CD4-positive, CD25-positive, alpha-beta regulatory T cell (primary cell): ENCODE measurements at regions not wholly inside any gene's neighbourhood (a gene's known extent, or its start where the extent isn't known, plus 50 kb on each side); places are given as distances from the start of the nearest gene placed in this dataset.
A peak's percentile ranks its signal among the peaks of the same experiment; 100 is the strongest.
"Not testable (repeated sequence)": the region's sequence is repeated elsewhere in the genome, so short reads cannot be mapped to it uniquely, and the experiment has no call there.

Source experiments
- ATAC-seq, 2 donors: fragments of 150-1000 bp; cut with Tn5 transposase; one replicate each; pipeline ENCODE4 v1.10.0; 2021; ENCODE audit warnings: low read depth in 2 of 2, moderate number of reproducible peaks in 2 of 2, moderate library complexity in 1 of 2
- DNase-seq, 3 donors: peaks; one replicate each; pipeline versions ENCODE4 v3.0.0 to v3.0.0-alpha.2; 2012 to 2022; ENCODE audit warnings: mixed read lengths in 1 of 3
- H3K27ac ChIP-seq: one replicate; pipeline ENCODE4 v1.7.0; 2013; ENCODE audit warnings: mild to moderate bottlenecking, low read length; ENCODE audit not compliant: insufficient read depth, poor library complexity, severe bottlenecking
- H3K27me3 ChIP-seq: one replicate; pipeline ENCODE4 v1.7.0; 2013; ENCODE audit warnings: low read length; ENCODE audit not compliant: control insufficient read depth, insufficient read depth
- H3K36me3 ChIP-seq: one replicate; pipeline ENCODE4 v1.7.0; 2013; ENCODE audit warnings: mild to moderate bottlenecking, low read length, moderate library complexity; ENCODE audit not compliant: control insufficient read depth, insufficient read depth
- H3K4me1 ChIP-seq: 2 replicates; pipeline ENCODE4 v1.7.0; 2013; ENCODE audit warnings: mild to moderate bottlenecking, low read length; ENCODE audit not compliant: insufficient read depth, control insufficient read depth, poor library complexity, severe bottlenecking
- H3K4me3 ChIP-seq: one replicate; pipeline ENCODE4 v1.7.0; 2013; ENCODE audit warnings: low read depth, mild to moderate bottlenecking, low read length, moderate library complexity
- H3K9me3 ChIP-seq, 2 experiments: 1 replicate in 1 of 2; 2 replicates in 1 of 2; pipeline ENCODE4 v1.7.0; 2013; ENCODE audit warnings: low read length in 2 of 2, mild to moderate bottlenecking in 1 of 2, moderate library complexity in 1 of 2; ENCODE audit not compliant: control insufficient read depth in 2 of 2
- H3K27ac Mint-ChIP-seq, 3 donors: one replicate each; pipeline ENCODE4 v1.8.0; 2020 to 2022; ENCODE audit warnings: mild to moderate bottlenecking in 3 of 3, mixed read lengths in 3 of 3, moderate library complexity in 2 of 3
- H3K27me3 Mint-ChIP-seq: one replicate; pipeline ENCODE4 v1.8.0; 2022; ENCODE audit warnings: mild to moderate bottlenecking, mixed read lengths
- H3K36me3 Mint-ChIP-seq: one replicate; pipeline ENCODE4 v1.8.0; 2020; ENCODE audit warnings: mixed read lengths
- H3K4me1 Mint-ChIP-seq, 4 donors: one replicate each; pipeline ENCODE4 v1.8.0; 2020 to 2022; ENCODE audit warnings: mixed read lengths in 4 of 4, mild to moderate bottlenecking in 1 of 4
- H3K4me3 Mint-ChIP-seq, 4 donors: one replicate each; pipeline ENCODE4 v1.8.0; 2020 to 2022; ENCODE audit warnings: mild to moderate bottlenecking in 4 of 4, mixed read lengths in 4 of 4, moderate library complexity in 3 of 4
- H3K9me3 Mint-ChIP-seq, 7 donors: one replicate each; pipeline ENCODE4 v1.8.0; 2020 to 2022; ENCODE audit warnings: mixed read lengths in 7 of 7, mild to moderate bottlenecking in 3 of 7, moderate library complexity in 2 of 7

GRCh38 chr9:96056226-96056625 is 180.7 kb downstream of the ERCC6L2 start:
- ATAC-seq: no peak
- Histone ChIP-seq H3K27me3 (no peaks in the 10 kb centered on the region), H3K9me3 (no peaks in the 10 kb centered on the region), H3K36me3 (no peaks in the 10 kb centered on the region), H3K4me3 (no peak overlapping the region), H3K4me1 (no peaks in the 10 kb centered on the region), H3K27ac (no peak overlapping the region)
- peaks cover 4% of the 10 kb centered on the region for H3K27me3 Mint-ChIP-seq
- peaks cover 0 to 5% (median 0%) of the 10 kb centered on the region in 4 donors for H3K4me1 Mint-ChIP-seq
- H3K27ac Mint-ChIP-seq: no peak overlapping the region
- no peak overlapping the region for H3K4me3 Mint-ChIP-seq
- DNase-seq: no peak
- H3K36me3 Mint-ChIP-seq: no peaks in the 10 kb centered on the region
- peaks cover 0 to 2% (median 0%) of the 10 kb centered on the region in 7 donors for H3K9me3 Mint-ChIP-seq

- H3K27ac Mint-ChIP-seq: not testable (repeated sequence)
Measured at GRCh38 chr9:96054248-96054647, 178.8 kb downstream of the ERCC6L2 start.

GRCh38 chr9:96052686-96053085 is 177.2 kb downstream of the ERCC6L2 start:
- Mint-ChIP-seq H3K27me3 (peaks cover 12% of the 10 kb centered on the region), H3K27ac (no peak overlapping the region), H3K4me1 (peaks cover 0 to 3% (median 0%) of the 10 kb centered on the region in 4 donors), H3K36me3 (no peaks in the 10 kb centered on the region), H3K4me3 (no peak overlapping the region), H3K9me3 (peaks cover 0 to 3% (median 0%) of the 10 kb centered on the region in 7 donors)
- H3K27me3 ChIP-seq: no peaks in the 10 kb centered on the region
- no peak overlapping the region for H3K27ac ChIP-seq
- no peak for ATAC-seq
- no peaks in the 10 kb centered on the region for H3K36me3 ChIP-seq
- no peak for DNase-seq
- no peaks in the 10 kb centered on the region for H3K9me3 ChIP-seq
- H3K4me3 ChIP-seq: no peak overlapping the region
- H3K4me1 ChIP-seq: no peaks in the 10 kb centered on the region

More at GRCh38 chr9:96054248-96054647, 178.8 kb downstream of the ERCC6L2 start:
- not testable (repeated sequence) for H3K27ac ChIP-seq, H3K27me3 Mint-ChIP-seq, DNase-seq, H3K4me1 ChIP-seq, H3K9me3 ChIP-seq, H3K36me3 ChIP-seq, H3K36me3 Mint-ChIP-seq, H3K4me1 Mint-ChIP-seq, ATAC-seq, H3K27me3 ChIP-seq, H3K4me3 Mint-ChIP-seq, H3K9me3 Mint-ChIP-seq, H3K4me3 ChIP-seq

- H3K27ac Mint-ChIP-seq: no peak overlapping the region
- H3K27me3 Mint-ChIP-seq: peaks cover 13% of the 10 kb centered on the region
- H3K9me3 Mint-ChIP-seq: peaks cover 0 to 3% (median 0%) of the 10 kb centered on the region in 7 donors
- no peak overlapping the region for H3K4me3 Mint-ChIP-seq
- Histone ChIP-seq H3K27me3 (no peaks in the 10 kb centered on the region), H3K36me3 (no peaks in the 10 kb centered on the region), H3K4me1 (no peaks in the 10 kb centered on the region), H3K27ac (no peak overlapping the region), H3K4me3 (no peak overlapping the region), H3K9me3 (no peaks in the 10 kb centered on the region)
- H3K36me3 Mint-ChIP-seq: no peaks in the 10 kb centered on the region
- DNase-seq (no peak), ATAC-seq (no peak)
- H3K4me1 Mint-ChIP-seq: peaks cover 0 to 3% (median 0%) of the 10 kb centered on the region in 4 donors
Measured at GRCh38 chr9:96051423-96051822, 175.9 kb downstream of the ERCC6L2 start.

GRCh38 chr9:96050861-96051155 is 175.3 kb downstream of the ERCC6L2 start:
- H3K36me3 Mint-ChIP-seq: no peaks in the 10 kb centered on the region
- Histone ChIP-seq H3K36me3 (no peaks in the 10 kb centered on the region), H3K4me1 (no peaks in the 10 kb centered on the region), H3K27ac (no peak overlapping the region), H3K27me3 (no peaks in the 10 kb centered on the region), H3K4me3 (no peak overlapping the region), H3K9me3 (no peaks in the 10 kb centered on the region)
- H3K27me3 Mint-ChIP-seq: peaks cover 18% of the 10 kb centered on the region
- no peak overlapping the region for H3K4me3 Mint-ChIP-seq
- peaks cover 0 to 3% (median 0%) of the 10 kb centered on the region in 7 donors for H3K9me3 Mint-ChIP-seq
- ATAC-seq (no peak), DNase-seq (no peak)
- no peak overlapping the region for H3K27ac Mint-ChIP-seq
- H3K4me1 Mint-ChIP-seq: peaks cover 0 to 3% (median 0%) of the 10 kb centered on the region in 4 donors

GRCh38 chr9:96050048-96050860 is 174.8 kb downstream of the ERCC6L2 start:
- H3K27me3 ChIP-seq: no peaks in the 10 kb centered on the region
- Mint-ChIP-seq H3K4me3 (no peak overlapping the region), H3K27ac (peak overlapping the region in 1 of 3 donors; percentile 48), H3K27me3 (peaks cover 20% of the 10 kb centered on the region), H3K4me1 (peaks cover 0 to 1% (median 0%) of the 10 kb centered on the region in 4 donors), H3K9me3 (peaks cover 0 to 3% (median 0%) of the 10 kb centered on the region in 7 donors), H3K36me3 (no peaks in the 10 kb centered on the region)
- no peak overlapping the region for H3K4me3 ChIP-seq
- no peaks in the 10 kb centered on the region for H3K4me1 ChIP-seq
- no peak for ATAC-seq
- H3K9me3 ChIP-seq: no peaks in the 10 kb centered on the region
- no peak for DNase-seq
- H3K36me3 ChIP-seq: no peaks in the 10 kb centered on the region
- H3K27ac ChIP-seq: no peak overlapping the region

- DNase-seq: no peak
- H3K36me3 ChIP-seq: no peaks in the 10 kb centered on the region
- peaks cover 0 to 2% (median 0%) of the 10 kb centered on the region in 7 donors for H3K9me3 Mint-ChIP-seq
- no peaks in the 10 kb centered on the region for H3K36me3 Mint-ChIP-seq
- no peaks in the 10 kb centered on the region for H3K27me3 ChIP-seq
- H3K27me3 Mint-ChIP-seq: peaks cover 25% of the 10 kb centered on the region
- no peak for ATAC-seq
- no peak overlapping the region for H3K27ac Mint-ChIP-seq
- no peaks in the 10 kb centered on the region for H3K9me3 ChIP-seq
- no peak overlapping the region for H3K4me3 ChIP-seq
- H3K27ac ChIP-seq: no peak overlapping the region
- no peaks in the 10 kb centered on the region for H3K4me1 ChIP-seq
- no peak overlapping the region for H3K4me3 Mint-ChIP-seq
- H3K4me1 Mint-ChIP-seq: no peaks in the 10 kb centered on the region
Measured at GRCh38 chr9:96048956-96049831, 173.7 kb downstream of the ERCC6L2 start.
